ENCODE measurements at regions not wholly inside any gene's neighbourhood (a gene's known extent, or its start where the extent isn't known, plus 50 kb on each side); places are given as distances from the start of the nearest gene placed in this dataset.

DNA sequence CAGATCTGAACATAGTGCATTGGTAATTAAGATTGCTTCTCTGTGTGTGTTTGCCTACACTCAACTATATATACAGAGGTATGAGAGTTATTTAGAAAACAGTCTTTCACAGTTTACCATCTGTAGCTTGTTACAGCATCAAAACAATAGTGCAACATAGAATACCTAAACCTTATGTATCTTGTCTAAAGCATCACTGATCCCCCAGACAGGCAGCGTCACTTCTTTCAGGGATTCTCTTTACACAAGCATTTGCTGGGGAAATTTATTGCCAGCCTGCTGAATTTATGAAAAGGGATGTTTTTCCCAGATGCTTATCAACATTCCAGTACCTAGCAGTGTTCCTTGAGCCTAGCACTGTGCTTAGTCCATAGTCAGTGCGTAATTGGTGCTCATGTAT lies 195.8 kb upstream of the COL8A1 start:
- DNase-seq (ENCODE audit: low read depth in 2 of 2) = no peak

DNA sequence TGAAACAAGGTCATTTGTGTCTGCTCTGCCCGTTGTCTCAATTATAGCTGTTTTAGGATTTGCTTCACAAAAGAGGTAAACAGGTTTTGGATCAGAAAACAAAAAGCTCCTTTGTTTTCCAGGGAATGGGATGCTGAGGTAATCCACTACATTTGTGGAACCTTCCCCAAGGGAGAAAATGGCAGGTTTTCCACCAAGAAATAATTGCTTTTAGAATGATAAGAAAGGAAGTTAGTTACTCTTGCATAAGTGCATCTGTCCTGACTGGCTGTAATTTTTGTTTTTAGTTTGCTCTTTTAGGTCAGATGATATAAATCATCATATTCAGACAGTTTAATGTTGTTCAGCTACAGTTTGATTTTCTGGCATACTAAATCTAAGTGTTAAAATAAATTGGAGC lies 198.5 kb upstream of the COL8A1 start:
- DNase-seq (ENCODE audit: low read depth in 2 of 2) = no peak

DNA sequence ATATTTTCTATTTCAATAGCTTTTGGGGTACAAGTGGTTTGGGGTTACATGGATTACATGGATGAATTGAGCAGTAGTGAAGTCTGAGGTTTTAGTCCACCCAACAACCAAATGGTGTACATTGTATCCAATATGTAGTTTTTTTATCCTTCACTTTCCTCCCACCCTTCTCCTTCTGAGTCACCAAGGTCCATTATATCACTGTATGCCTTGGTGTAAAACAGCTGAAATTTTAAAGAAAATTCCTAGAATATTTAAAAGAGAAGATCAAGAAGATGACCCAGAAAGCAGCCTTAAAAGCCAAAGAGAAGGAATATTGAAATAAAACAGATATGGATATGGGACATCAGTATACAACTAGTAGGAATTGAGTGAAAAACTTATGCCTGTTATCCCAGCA lies 204.2 kb upstream of the COL8A1 start:
- DNase-seq (ENCODE audit: low read depth in 2 of 2) = no peak

DNA sequence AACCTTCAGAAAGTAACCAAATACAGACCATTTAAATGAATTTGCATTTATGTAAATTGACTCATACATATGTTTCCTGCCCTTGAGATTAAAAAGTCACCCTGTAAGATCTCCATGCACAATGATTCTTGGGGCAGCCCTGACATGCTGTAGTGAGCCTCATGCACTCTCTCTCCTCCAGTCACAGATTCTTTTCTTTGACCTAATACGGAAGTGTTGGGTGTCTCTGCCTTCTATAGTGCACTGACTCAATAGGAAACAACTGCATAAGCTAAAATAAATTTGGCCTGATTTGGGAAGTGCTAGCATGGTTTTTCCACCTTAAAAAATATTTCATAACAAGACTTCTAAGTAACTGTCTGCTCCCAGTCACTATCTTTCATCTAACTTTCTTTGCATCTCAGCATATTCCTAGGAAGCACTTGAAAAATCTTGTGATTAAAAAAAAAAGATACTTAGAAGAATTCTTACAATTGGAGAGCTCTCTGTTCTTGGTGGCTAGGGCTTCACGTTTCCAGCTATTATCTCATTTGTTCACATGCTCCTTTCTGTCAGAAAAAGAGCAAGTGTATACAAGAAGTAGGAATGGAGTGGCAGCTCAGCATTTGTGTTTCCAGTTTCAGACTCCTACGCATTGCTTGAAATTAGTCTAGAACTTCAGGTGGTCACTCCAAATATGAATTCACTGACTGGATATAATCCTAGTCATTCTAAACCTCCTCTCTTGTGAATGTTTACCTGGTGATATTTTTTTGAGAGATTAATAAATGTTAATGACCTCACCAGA lies 207.9 kb upstream of the COL8A1 start:
- no peak for DNase-seq (ENCODE audit: low read depth in 2 of 2)

DNA sequence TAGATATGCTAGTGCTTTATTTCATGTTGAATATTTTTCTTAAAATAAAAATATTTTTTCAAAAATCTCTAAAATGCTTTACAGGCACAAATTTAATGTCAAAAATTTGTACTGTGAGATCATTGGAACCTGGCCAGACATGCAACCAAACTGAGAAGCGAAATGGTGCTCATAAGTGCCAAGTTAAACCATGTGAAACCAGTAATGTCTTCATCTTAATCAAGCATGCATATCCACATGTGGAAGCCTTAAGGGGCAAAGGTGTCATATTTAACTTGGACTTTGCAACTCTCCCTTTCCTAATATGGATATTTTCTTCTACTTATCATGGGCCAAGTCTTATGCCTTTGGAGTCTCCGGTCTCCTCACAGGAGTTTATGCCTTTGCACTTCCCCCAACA lies 208.9 kb upstream of the COL8A1 start:
- DNase-seq (ENCODE audit: low read depth in 2 of 2) = no peak

DNA sequence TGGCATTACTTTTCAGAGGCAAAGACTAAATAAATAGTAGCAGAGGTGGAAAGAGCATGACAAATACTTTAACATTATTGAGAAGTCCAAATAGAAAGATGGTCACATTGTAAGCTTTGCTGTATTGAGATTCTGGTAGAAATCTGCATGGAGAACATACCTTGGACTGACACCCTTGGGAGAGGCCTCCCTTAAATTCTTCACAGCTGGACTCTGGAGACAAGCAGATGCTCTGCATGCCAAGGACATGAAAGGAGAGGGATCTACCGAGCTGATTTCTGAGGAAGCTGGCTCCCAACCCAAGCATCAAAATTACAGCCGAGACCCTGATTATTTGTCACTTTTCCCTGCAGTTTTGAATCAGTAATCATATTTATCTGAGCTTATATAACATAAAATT lies 212.5 kb upstream of the COL8A1 start:
- no peak for DNase-seq (ENCODE audit: low read depth in 2 of 2)

DNA sequence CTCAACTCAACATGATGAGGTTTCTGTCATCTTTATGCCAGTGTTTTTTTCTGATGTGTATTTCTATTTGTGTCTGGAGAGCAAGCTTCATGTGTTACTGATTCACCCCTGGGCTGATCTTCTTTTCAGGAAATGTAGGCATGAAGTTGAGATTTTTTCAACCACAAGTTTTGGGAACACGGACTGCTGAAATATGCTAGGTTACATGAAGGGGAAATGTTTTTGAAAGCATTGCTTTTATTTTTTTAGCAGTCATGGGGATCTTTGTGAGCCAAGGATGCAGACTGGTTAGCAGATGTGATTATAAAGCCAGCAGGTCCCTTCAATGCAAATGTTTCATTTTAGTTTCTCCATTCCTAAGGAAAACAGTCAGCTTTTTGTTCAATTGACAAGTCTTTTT lies 219.3 kb upstream of the COL8A1 start:
- no peak for DNase-seq (ENCODE audit: low read depth in 2 of 2)

DNA sequence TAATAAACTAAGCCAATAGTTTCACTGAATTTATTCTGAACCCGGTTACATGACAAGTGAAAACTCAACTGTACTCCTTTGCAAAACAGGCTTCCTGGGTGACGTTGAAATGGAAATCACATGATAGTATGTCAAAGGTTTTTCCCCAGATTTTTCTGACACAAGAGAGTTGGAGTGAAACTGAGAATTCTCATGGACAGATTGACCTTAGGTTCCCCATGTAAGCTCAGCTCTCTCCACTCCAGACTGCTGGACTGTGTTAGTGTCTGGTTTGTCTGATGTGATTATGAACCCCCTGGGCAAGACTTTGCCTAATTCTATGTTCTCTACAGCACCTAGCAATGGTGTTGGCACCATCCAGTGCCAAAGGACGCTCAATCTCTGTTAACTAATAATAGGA lies 219.7 kb upstream of the COL8A1 start:
- no peak for DNase-seq (ENCODE audit: low read depth in 2 of 2)

DNA sequence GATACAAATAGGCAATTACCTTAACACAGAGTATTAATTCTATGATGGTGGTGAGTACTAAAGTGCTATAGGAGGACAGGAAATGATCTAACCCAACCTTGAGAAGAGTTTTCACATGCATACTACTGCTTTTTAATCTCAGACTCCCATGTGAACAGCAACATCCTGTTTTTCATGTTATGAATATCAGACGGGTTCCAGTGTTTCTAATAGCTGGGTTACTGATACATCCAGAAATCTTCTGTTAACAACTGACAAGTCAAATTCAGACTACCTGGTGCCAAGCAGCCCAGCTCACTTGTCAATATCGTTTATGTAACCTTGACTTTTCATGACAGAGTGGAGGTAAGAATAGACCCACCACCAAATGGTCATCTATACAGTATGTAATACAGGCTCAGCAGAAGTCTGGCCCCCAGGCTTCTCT lies 220.2 kb upstream of the COL8A1 start:
- DNase-seq (ENCODE audit: low read depth in 2 of 2) = no peak

DNA sequence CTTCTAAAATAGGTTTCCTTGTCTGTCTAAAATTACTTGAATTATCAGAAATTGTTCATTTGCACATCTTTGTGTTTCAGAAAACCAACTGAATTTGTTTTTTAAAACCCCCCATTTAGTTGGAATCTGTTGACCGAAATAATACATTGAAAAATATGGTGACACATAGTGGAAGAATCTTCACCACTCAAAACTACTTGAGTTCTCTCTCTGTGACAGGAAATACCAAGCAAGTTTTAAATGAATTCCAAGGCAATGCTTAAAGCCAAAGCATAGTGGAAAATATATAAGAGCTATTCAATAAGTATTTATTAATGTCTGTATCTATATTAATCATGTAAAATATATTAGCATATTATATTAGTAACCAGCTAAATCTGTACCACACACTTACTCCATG lies 224.9 kb upstream of the COL8A1 start:
- no peak for DNase-seq (ENCODE audit: low read depth in 2 of 2)

DNA sequence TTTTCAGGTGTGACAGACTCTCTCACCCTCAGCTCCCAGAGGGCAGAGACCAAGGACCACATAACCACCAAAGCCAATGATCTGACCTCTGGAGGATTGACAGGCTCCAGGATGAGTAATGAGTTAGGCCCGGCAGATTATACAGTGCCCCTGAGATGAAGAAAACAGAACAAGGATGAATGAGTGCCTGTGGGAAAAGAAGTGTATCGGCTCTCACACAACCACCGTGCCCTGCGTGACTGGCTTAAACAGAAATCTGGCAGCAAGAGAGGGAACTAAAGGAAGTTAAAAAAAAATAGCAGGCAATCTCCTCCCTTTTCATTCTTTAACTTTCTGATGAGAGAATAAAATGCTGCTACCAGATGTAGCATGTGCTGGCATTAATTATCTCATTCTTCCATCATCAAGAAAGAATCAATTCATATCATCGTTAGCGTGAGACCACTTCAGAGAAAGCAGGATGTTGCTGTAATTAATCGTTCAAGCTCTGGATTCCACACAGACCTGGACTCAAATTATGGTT lies 227.5 kb upstream of the COL8A1 start:
- no peak for DNase-seq (ENCODE audit: low read depth in 2 of 2)

DNA sequence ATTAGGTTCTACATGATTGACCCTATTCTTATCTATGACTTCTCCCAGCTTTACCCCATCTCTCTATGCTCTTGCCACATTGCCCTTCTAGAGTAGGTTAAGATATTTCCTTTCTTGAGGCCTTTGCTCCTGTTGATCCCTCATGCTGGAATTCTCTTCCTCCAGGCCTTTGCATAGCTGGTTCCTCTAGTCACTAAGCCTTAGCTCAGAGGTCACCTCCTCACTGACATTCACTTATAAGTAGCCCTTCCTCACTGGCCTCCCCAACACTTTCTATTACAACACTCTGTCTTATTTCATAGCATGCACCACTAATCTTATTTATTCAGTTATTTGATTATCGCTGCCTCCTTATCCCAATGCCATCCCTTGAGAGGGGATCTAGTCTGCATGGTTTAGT lies 228.4 kb upstream of the COL8A1 start:
- no peak for DNase-seq (ENCODE audit: low read depth in 2 of 2)

DNA sequence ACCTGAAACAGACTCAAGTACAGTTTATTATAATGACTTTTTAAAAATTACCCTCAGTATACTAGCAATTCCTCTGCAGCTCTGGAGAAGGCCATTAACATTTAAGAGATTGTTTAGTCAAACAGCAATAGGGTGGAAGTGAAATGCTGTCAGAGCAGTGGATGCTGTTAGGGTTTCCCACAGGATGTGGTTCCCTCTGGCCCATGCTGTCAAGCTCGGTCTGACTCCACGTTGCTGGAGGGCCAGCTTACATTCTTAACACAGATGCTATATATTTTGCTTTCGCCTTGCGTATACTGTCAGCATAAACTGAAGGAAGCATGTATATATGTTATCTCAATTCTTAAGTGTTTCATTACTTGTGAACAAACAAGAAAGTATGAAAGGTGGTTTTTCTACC lies 231.1 kb upstream of the COL8A1 start:
- DNase-seq (ENCODE audit: low read depth in 2 of 2) = no peak

DNA sequence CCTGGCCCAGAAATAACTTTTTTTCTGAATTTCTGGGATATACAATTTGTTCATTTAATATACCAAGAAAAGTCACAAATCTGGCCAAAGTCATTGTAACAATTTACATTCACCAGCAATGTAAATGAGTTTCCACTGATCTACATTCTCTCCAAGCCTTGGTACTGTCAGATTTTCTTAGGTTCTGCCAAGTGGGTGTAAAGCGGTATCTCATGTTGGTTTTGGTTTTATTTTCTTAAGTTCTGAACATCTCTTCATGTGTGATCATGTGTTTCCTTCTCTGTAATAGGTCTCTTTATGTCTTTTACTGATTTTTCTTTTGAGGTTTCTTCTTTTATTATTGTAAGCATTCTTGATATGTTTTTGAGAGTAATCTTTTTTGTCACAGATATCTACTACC lies 235.6 kb upstream of the COL8A1 start:
- no peak for DNase-seq (ENCODE audit: low read depth in 2 of 2)

DNA sequence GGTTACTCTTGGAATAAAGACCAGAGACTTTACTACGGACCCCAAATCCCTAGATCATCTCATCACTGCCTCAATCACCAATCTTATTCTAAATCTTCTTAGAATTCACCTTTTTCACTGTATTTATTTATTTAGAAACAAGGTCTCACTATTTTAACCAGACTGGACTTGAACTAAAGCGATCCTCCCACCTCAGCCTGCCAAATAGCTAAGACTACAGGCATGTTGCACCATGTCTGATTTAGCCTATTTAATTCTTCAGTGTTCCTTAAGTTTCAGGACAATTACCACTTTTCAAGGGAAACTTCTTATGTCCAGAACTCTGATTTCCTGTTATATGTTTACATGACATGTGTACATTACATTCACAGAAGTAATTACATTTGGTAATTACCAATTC lies 238.0 kb upstream of the COL8A1 start:
- no peak for DNase-seq (ENCODE audit: low read depth in 2 of 2)

DNA sequence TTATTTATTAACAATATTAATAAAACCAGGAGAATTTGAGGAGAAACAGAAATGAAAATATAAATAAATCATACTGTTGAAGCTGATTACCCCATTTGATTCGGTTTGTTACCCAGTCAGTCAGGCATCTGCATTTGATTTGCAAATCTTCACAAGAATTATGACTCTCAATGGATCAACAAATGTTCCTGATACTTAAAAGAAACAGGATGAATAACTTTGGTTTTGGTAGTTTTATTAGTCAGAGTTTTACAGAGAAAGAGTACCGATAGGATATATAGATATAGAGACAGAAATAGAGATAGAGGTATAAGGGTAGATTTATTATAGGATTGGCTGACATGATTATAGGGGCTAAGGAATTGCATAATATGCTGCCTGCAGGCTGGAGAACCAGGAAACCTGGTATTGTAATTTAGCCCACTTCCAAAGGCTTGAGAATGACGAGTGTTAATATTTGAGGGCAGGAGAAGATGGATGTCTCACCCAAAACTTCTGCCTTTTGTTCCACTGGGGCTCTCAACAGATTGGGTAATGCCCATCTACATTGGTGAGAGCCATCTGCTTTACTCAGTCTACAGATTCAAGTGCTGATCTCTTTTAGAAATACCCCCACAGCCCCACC lies 241.6 kb upstream of the COL8A1 start:
- DNase-seq (ENCODE audit: low read depth in 2 of 2) = no peak

DNA sequence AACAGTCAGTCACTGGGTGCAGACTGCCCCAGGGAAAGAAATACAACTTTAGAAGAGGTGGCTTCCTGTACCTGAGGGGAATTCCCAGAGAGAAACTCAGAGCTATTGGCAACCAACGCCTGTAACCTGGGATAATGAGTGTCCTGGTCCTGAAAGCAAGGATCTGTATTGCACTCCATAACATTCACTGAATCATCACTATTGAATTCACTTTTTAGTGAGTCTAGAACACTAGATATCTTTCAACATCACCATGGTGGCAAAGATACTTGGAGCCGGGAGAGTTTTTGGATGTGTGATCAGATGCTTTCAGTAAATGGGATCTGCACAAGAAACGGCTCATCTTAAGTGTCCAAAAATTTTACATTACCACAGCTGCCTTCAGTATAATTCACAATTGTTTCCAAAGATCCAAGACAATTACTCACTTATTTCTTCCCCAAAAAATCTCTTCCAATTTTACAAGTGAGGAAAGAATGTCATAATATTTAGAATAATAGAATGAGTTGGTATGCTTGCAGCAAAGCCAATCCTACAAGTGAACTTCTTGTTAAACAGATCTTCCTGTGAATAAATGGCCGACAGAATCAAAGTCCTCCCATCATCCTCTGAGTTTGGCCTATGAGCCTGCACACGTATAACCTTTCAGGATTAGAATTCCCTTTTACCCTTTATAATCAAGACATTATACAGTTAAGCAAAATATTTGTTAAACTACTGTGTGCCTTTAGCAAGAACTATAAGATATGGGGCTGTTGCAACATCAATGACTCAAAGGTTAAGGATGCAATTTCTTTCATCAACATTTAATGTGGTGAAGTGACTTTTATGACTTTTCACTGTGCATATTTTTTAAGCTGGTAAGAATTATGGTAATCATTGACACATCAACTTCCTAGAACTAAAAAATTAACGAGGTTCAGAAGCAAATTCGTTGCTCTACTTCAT lies 243.3 kb upstream of the COL8A1 start:
- no peak for DNase-seq (ENCODE audit: low read depth in 2 of 2)

DNA sequence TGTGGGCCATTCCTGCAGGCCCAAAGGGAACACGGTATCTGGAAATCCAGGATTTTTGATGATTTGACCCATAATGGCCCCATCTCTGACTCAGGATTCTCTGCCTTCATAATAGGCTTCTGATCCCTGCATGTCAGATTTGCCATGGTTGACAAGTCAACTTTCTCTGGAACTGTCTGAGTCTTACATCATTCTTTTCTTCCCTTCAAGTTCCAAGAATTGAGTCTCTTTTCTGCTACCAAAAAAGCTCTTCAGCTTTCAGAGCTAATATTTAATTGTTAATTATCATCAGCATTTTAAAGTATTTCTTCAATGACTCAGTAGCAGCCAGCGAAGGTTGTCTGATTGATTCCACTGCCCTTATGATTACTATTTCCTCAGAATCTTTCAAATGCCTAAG lies 244.4 kb upstream of the COL8A1 start:
- DNase-seq (ENCODE audit: low read depth in 2 of 2) = no peak

DNA sequence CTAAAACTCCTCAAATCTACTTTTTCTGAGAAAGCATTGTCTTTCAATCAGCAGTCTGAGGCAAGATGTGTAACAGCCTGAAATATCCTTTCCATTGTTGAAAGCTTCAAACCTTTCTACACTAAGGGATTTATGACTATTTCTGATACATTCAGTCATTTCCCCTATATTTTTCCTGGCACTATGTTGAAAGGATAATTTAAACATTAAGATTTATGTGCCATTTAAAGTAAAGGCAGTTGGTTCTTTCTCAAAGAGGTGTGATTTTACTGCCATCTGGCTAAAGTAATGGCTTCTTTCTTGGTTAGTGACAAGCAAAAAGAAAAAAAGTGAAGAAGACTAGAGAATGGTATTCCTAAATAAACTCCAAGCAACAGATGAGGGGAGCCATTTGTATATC lies 249.6 kb upstream of the COL8A1 start:
- DNase-seq (ENCODE audit: low read depth in 2 of 2) = no peak

DNA sequence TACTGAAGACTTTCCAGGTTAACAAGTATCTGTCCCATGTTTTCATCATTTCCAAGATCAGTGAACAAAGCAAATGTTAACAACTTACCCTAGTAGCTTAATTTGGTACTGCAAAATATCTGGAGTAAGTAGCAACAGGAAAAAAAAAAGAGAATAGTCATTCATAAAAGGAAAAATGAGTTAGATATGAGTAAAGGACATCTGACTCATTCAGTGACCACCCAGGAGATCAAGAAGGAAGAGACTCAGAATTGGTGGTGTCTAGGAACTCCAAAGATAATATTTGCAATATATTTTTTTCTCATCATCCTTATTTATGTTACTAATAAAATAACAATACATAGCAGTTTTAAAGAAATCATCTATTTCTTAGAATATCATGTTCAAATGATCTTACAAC lies 253.8 kb upstream of the COL8A1 start:
- DNase-seq (ENCODE audit: low read depth in 2 of 2) = no peak

DNA sequence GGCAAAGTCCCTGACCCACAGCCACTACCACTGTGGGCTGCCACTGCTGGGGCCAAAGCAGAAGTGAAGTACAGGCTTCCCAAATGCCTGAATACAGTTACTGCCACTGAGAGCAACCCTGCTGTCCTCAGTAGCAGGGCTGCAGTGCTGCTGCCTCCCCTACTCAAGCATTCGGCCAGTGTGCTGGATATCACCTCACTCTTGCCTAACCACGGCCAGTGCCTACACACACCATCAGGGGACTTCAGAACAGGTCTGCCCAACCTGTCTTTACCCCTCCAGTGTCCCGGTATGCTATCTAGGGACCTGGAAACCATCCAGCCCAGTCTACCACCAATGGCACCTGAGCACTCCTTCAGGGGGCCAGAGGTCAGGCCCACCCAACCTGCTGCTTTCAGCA lies 261.5 kb upstream of the COL8A1 start:
- DNase-seq (ENCODE audit: low read depth in 2 of 2) = no peak

DNA sequence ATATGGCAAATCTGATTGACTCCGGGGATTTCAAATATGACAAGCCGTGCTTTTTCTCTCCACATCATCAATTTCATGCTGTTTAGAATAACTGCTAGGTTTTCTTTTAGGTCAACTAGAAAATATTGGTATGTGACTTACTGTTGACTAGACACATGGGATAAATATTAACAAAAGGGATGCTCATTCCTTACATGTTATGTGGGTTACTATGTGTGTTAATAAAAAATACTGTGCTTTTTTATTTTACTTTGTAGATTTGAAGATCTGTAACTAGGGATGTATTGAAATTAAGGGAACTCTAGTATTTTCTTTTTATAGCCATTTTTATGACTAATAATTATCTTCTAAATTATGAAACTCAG lies 264.6 kb upstream of the COL8A1 start:
- no peak for DNase-seq (ENCODE audit: low read depth in 2 of 2)

Measured in stimulated activated CD8-positive, alpha-beta memory T cell treated with anti-CD3 and anti-CD28 coated beads, Interleukin-15, amount 100 ng/mL, for 48 hours (primary cell).